NCI-H226 (cell line): ENCODE measurements at regions not wholly inside any gene's neighbourhood (a gene's known extent, or its start where the extent isn't known, plus 50 kb on each side); places are given as distances from the start of the nearest gene placed in this dataset.
A peak's percentile ranks its signal among the peaks of the same experiment; 100 is the strongest.
"Not testable (repeated sequence)": the region's sequence is repeated elsewhere in the genome, so short reads cannot be mapped to it uniquely, and the experiment has no call there.

Source experiments
- DNase-seq: peaks from one replicate; pipeline ENCODE4 v3.0.0-alpha.2; 2015

- DNase-seq = no peak
These were observed 76.5 kb downstream of the ARL5B start for GRCh38 chr10:18735711-18736110.

- peak; percentile 3 for DNase-seq
These were observed 78.0 kb downstream of the ARL5B start for GRCh38 chr10:18737236-18737635.

- peak; percentile 28 for DNase-seq
These were observed 78.6 kb downstream of the ARL5B start for GRCh38 chr10:18737841-18738240.

- DNase-seq = peak; percentile 10
These were observed 79.6 kb downstream of the ARL5B start for GRCh38 chr10:18738835-18739234.

GRCh38 chr10:18743926-18744325 lies 84.7 kb downstream of the ARL5B start:
- no peak for DNase-seq

GRCh38 chr10:18753312-18753895 lies 94.2 kb downstream of the ARL5B start:
- no peak for DNase-seq

- no peak for DNase-seq
These were observed 100.3 kb downstream of the ARL5B start for GRCh38 chr10:18759575-18759974.

- no peak for DNase-seq
These were observed 101.6 kb downstream of the ARL5B start for GRCh38 chr10:18760836-18761235.

- no peak for DNase-seq
These were observed 108.8 kb downstream of the ARL5B start for GRCh38 chr10:18767981-18768380.

GRCh38 chr10:18773180-18773579 lies 113.9 kb downstream of the ARL5B start:
- DNase-seq = no peak

GRCh38 chr10:18777258-18777657 lies 118.0 kb downstream of the ARL5B start:
- no peak for DNase-seq

GRCh38 chr10:18786478-18786877 lies 127.2 kb downstream of the ARL5B start:
- DNase-seq = no peak

- peak; percentile 23 for DNase-seq
These were observed 134.7 kb downstream of the ARL5B start for GRCh38 chr10:18793951-18794350.

- DNase-seq = no peak
These were observed 136.3 kb downstream of the ARL5B start for GRCh38 chr10:18795549-18795948.

- DNase-seq = no peak
These were observed 138.1 kb downstream of the ARL5B start for GRCh38 chr10:18797286-18797685.

GRCh38 chr10:18822156-18822555 lies 162.9 kb downstream of the ARL5B start:
- DNase-seq = no peak

- no peak for DNase-seq
These were observed 170.0 kb downstream of the ARL5B start for GRCh38 chr10:18829259-18829658.

GRCh38 chr10:18830277-18830676 lies 171.0 kb downstream of the ARL5B start:
- no peak for DNase-seq

- not testable (repeated sequence) for DNase-seq
These were observed 192.0 kb upstream of the MALRD1 start for GRCh38 chr10:18856623-18857022.

- DNase-seq = no peak
These were observed 188.9 kb upstream of the MALRD1 start for GRCh38 chr10:18859659-18860058.

GRCh38 chr10:18860186-18860585 lies 188.4 kb upstream of the MALRD1 start:
- DNase-seq = no peak

GRCh38 chr10:18860631-18861240 lies 187.9 kb upstream of the MALRD1 start:
- DNase-seq = peak; percentile 78

- DNase-seq = no peak
These were observed 187.2 kb upstream of the MALRD1 start for GRCh38 chr10:18861382-18861781.

GRCh38 chr10:18866852-18867251 lies 181.7 kb upstream of the MALRD1 start:
- no peak for DNase-seq

GRCh38 chr10:18868919-18869318 lies 179.7 kb upstream of the MALRD1 start:
- peak; percentile 81 for DNase-seq
